ENCODE measurements at regions not wholly inside any gene's neighbourhood (a gene's known extent, or its start where the extent isn't known, plus 50 kb on each side); places are given as distances from the start of the nearest gene placed in this dataset.

DNA sequence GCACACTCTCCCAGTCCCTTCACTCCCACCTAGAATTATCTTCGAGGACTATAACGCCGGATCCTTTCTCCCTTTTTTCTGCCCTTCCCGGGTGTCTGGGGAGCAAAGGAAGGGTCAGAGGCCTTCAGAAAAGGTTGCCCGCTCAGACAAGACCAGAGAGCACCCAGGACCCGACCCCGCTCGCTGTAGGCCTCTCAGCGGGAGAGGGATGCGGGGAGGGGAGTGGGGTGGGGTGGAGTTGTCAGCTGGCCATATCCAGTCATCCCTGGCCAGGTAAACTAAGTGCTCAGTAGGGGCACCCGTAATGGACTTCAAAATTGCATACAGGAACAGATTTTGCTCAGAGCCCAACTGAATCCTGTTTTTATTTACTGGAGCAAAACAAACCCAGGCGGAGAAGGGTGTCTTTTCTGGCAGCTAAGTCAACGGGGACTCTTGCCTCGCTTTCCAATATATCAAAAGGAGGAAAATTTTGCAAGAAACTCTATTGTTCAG lies 65.0 kb downstream of the NOL4 start:
- peaks cover 9% of the 10 kb centered on the region for H3K4me1 Mint-ChIP-seq (ENCODE audit: unreplicated experiment)
- H3K27ac Mint-ChIP-seq (ENCODE audit: unreplicated experiment): no peak overlapping the region
- peaks cover 4% of the 10 kb centered on the region for H3K9me3 Mint-ChIP-seq (ENCODE audit: unreplicated experiment)
- H3K36me3 Mint-ChIP-seq (ENCODE audit: unreplicated experiment): no peaks in the 10 kb centered on the region
- DNase-seq (ENCODE audit: extremely low spot score, unreplicated experiment): no peak
- peaks cover 10% of the 10 kb centered on the region for H3K27me3 Mint-ChIP-seq (ENCODE audit: unreplicated experiment)
- peak overlapping the region; percentile 76 for H3K4me3 Mint-ChIP-seq (ENCODE audit: unreplicated experiment)
- TF ChIP-seq, protein P1, sequence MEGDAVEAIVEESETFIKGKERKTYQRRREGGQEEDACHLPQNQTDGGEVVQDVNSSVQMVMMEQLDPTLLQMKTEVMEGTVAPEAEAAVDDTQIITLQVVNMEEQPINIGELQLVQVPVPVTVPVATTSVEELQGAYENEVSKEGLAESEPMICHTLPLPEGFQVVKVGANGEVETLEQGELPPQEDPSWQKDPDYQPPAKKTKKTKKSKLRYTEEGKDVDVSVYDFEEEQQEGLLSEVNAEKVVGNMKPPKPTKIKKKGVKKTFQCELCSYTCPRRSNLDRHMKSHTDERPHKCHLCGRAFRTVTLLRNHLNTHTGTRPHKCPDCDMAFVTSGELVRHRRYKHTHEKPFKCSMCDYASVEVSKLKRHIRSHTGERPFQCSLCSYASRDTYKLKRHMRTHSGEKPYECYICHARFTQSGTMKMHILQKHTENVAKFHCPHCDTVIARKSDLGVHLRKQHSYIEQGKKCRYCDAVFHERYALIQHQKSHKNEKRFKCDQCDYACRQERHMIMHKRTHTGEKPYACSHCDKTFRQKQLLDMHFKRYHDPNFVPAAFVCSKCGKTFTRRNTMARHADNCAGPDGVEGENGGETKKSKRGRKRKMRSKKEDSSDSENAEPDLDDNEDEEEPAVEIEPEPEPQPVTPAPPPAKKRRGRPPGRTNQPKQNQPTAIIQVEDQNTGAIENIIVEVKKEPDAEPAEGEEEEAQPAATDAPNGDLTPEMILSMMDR (IDR thresholded peaks at IDR 0.05): no peak

DNA sequence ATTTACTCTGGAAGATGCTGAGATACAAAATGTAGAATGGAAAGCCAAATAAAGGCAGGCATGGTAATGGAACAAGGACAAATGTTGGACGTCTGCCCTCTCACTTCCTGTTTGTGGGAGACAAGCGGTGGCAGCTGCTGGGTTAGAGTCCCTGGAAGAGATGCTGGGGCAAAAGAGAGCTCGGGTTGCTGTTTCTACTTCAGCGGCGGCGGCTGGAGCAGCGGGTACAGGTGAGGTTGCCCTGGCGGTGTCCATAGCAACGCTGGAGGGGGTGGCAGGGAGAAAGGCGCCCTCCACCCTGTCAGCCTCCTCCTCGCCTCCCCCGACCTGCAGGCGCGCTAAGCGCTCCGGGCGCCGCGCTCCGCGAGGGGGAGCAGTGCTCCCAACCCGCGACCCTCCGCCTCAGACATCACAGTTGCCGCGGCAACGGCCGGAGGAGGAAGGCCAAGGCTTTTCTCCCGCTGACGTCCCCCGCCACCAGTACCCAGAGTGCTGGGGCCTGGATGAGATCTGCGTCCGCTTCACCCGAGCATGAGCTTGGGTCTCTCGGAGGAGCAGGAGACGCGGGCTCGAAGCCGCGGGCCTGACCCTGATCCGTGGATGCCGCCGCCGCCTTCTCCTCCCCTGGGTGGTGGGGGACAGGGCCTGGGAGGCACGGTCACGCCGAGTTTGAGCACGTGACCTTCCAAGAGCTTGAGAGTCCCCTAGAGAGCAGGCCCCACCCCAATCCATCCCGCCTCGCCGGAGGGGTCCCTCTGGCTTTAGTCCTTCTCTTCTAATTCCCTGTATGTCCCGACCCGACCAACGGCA lies 65.6 kb downstream of the NOL4 start:
- DNase-seq (ENCODE audit: extremely low spot score, unreplicated experiment): peak; percentile 86
- Mint-ChIP-seq H3K4me1 (ENCODE audit: unreplicated experiment) (peaks cover 10% of the 10 kb centered on the region), H3K27me3 (ENCODE audit: unreplicated experiment) (peaks cover 10% of the 10 kb centered on the region), H3K36me3 (ENCODE audit: unreplicated experiment) (no peaks in the 10 kb centered on the region), H3K27ac (ENCODE audit: unreplicated experiment) (peak overlapping the region; percentile 39), H3K4me3 (ENCODE audit: unreplicated experiment) (peak overlapping the region; percentile 76), H3K9me3 (ENCODE audit: unreplicated experiment) (peaks cover 4% of the 10 kb centered on the region)
- TF ChIP-seq, protein P1 (IDR thresholded peaks at IDR 0.05): peak; percentile 54

DNA sequence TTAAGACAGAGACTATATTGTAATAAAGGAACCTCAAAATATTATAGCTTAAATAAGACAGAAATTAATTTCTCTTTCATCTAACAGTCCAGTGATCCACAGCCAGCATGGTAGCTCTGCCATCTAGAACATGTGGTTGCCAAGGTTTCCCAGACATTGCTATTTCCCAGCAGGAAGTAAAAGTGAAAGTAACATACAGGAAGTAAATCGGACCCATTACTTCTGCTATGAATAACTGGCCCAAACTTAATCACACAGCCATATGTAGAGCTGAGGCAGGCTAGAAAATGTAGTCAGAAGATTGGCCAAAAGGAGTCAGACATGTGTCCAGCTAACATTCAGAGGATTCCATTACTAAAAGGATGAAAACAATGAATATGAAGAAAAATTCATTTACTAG lies 71.0 kb downstream of the NOL4 start:
- TF ChIP-seq, protein P1 (IDR thresholded peaks at IDR 0.05): no peak
- no peak for DNase-seq (ENCODE audit: extremely low spot score, unreplicated experiment)
- H3K36me3 Mint-ChIP-seq (ENCODE audit: unreplicated experiment): peaks cover 2% of the 10 kb centered on the region
- no peaks in the 10 kb centered on the region for H3K9me3 Mint-ChIP-seq (ENCODE audit: unreplicated experiment)
- H3K4me3 Mint-ChIP-seq (ENCODE audit: unreplicated experiment): no peak overlapping the region
- peaks cover 8% of the 10 kb centered on the region for H3K4me1 Mint-ChIP-seq (ENCODE audit: unreplicated experiment)
- peak overlapping the region; percentile 38 for H3K27ac Mint-ChIP-seq (ENCODE audit: unreplicated experiment)
- no peaks in the 10 kb centered on the region for H3K27me3 Mint-ChIP-seq (ENCODE audit: unreplicated experiment)

DNA sequence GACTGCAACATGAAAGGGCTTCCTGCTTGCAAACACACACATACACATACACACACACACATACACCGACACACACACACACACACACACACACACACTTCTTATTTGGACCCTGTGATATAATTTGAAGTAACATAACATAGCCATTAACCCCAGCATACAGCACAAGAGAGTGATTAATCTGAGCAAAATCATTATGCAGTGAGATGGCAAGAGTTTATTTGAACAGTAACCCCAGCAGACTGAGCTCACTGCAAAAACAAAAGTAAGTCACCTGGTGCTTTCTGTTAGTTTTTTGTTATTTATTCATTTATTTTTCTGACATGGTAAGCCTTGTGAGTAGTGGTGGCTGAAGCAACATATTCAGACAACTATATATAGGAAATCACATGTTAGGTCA lies 93.7 kb downstream of the NOL4 start:
- no peak for DNase-seq (ENCODE audit: extremely low spot score, unreplicated experiment)
- TF ChIP-seq, protein P1 (IDR thresholded peaks at IDR 0.05): no peak
- Mint-ChIP-seq H3K27me3 (ENCODE audit: unreplicated experiment) (no peaks in the 10 kb centered on the region), H3K27ac (ENCODE audit: unreplicated experiment) (no peak overlapping the region), H3K36me3 (ENCODE audit: unreplicated experiment) (no peaks in the 10 kb centered on the region), H3K4me1 (ENCODE audit: unreplicated experiment) (peaks cover 15% of the 10 kb centered on the region), H3K9me3 (ENCODE audit: unreplicated experiment) (peaks cover 9% of the 10 kb centered on the region), H3K4me3 (ENCODE audit: unreplicated experiment) (no peak overlapping the region)

DNA sequence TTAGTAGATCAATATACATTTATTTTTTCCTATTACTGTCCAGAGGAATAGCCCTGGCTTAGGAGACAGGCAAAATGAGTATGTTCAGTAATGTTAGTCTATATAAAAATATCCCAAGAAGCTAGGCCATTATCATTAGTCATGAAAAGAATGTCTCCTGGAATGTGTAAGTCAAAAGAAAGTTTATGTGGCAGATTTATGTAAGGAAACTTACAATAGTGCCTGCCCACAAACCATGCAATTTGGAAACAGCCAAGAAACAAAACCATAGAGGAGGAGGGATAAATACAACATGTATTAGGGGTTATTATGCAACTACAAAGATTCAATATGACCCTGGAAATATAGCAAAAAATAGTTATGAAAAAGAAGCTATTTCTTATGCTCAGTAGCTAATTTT lies 96.3 kb downstream of the NOL4 start:
- no peak overlapping the region for H3K4me3 Mint-ChIP-seq (ENCODE audit: unreplicated experiment)
- H3K4me1 Mint-ChIP-seq (ENCODE audit: unreplicated experiment): peaks cover 15% of the 10 kb centered on the region
- H3K36me3 Mint-ChIP-seq (ENCODE audit: unreplicated experiment): no peaks in the 10 kb centered on the region
- no peak for DNase-seq (ENCODE audit: extremely low spot score, unreplicated experiment)
- TF ChIP-seq, protein P1 (IDR thresholded peaks at IDR 0.05): no peak
- H3K27ac Mint-ChIP-seq (ENCODE audit: unreplicated experiment): peak overlapping the region; percentile 17
- H3K27me3 Mint-ChIP-seq (ENCODE audit: unreplicated experiment): no peaks in the 10 kb centered on the region
- peaks cover 3% of the 10 kb centered on the region for H3K9me3 Mint-ChIP-seq (ENCODE audit: unreplicated experiment)

All from osteocyte (in vitro differentiated cells).